ENCODE measurements at regions not wholly inside any gene's neighbourhood (a gene's known extent, or its start where the extent isn't known, plus 50 kb on each side); places are given as distances from the start of the nearest gene placed in this dataset.

- no peak for TF ChIP-seq POLR2AphosphoS5 (IDR thresholded peaks at IDR 0.05; ENCODE audit: low read depth)
- TF ChIP-seq, protein P1, sequence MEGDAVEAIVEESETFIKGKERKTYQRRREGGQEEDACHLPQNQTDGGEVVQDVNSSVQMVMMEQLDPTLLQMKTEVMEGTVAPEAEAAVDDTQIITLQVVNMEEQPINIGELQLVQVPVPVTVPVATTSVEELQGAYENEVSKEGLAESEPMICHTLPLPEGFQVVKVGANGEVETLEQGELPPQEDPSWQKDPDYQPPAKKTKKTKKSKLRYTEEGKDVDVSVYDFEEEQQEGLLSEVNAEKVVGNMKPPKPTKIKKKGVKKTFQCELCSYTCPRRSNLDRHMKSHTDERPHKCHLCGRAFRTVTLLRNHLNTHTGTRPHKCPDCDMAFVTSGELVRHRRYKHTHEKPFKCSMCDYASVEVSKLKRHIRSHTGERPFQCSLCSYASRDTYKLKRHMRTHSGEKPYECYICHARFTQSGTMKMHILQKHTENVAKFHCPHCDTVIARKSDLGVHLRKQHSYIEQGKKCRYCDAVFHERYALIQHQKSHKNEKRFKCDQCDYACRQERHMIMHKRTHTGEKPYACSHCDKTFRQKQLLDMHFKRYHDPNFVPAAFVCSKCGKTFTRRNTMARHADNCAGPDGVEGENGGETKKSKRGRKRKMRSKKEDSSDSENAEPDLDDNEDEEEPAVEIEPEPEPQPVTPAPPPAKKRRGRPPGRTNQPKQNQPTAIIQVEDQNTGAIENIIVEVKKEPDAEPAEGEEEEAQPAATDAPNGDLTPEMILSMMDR (conservative IDR thresholded peaks at IDR 0.05; ENCODE audit: low read depth in 2 of 2) = 0 out of 4 replicates have a peak, but pooled peaks of 1 of the 2 experiments have one; percentile 9
- no peak for TF ChIP-seq EZH2 (IDR thresholded peaks at IDR 0.05; ENCODE audit: low read depth, unreplicated experiment)
- TF ChIP-seq ZNF331 (CRISPR knock-in tag; IDR thresholded peaks at IDR 0.05; ENCODE audit: low read depth) = no peak
- TF ChIP-seq EZH2phosphoT487 (IDR thresholded peaks at IDR 0.05; ENCODE audit: unreplicated experiment) = no peak
- TF ChIP-seq REST (IDR thresholded peaks at IDR 0.05; ENCODE audit: unreplicated experiment) = no peak
Measured at GRCh38 chr11:123351375-123351774, 78.7 kb upstream of the GRAMD1B start.
